Esophagus muscularis mucosa (tissue), 4 donors: ENCODE measurements at regions not wholly inside any gene's neighbourhood (a gene's known extent, or its start where the extent isn't known, plus 50 kb on each side); places are given as distances from the start of the nearest gene placed in this dataset.

Experiments
- EP300 ChIP-seq: sonication (generic); formaldehyde crosslinking; IDR thresholded peaks from one replicate; pipeline ENCODE4 v1.6.1; 2017; ENCODE audit warnings: antibody characterized with exemption
- POLR2AphosphoS5 ChIP-seq, 2 donors: sonication (generic); formaldehyde crosslinking; IDR thresholded peaks; one replicate each; pipeline ENCODE4 v1.6.1; 2017; ENCODE audit warnings: antibody characterized with exemption in 2 of 2
- TF ChIP-seq, protein P1 (sequence below), 3 experiments: fragments of 200-600 bp in 2 of 3; fragments of 450-650 bp in 1 of 3; sonication (generic) in 2 of 3; IDR thresholded peaks; one replicate each; pipeline ENCODE4 v1.5.1; 2017 to 2019; ENCODE audit warnings: antibody characterized with exemption in 3 of 3, mild to moderate bottlenecking in 2 of 3, moderate library complexity in 1 of 3

- TF ChIP-seq, protein P1, sequence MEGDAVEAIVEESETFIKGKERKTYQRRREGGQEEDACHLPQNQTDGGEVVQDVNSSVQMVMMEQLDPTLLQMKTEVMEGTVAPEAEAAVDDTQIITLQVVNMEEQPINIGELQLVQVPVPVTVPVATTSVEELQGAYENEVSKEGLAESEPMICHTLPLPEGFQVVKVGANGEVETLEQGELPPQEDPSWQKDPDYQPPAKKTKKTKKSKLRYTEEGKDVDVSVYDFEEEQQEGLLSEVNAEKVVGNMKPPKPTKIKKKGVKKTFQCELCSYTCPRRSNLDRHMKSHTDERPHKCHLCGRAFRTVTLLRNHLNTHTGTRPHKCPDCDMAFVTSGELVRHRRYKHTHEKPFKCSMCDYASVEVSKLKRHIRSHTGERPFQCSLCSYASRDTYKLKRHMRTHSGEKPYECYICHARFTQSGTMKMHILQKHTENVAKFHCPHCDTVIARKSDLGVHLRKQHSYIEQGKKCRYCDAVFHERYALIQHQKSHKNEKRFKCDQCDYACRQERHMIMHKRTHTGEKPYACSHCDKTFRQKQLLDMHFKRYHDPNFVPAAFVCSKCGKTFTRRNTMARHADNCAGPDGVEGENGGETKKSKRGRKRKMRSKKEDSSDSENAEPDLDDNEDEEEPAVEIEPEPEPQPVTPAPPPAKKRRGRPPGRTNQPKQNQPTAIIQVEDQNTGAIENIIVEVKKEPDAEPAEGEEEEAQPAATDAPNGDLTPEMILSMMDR (IDR thresholded peaks at IDR 0.05) = no peak
- no peak for TF ChIP-seq EP300
- no peak for TF ChIP-seq POLR2AphosphoS5 (IDR thresholded peaks at IDR 0.05)
Observed at GRCh38 chr2:576292-576691, 100.9 kb downstream of the TMEM18 start.
